ENCODE measurements at regions not wholly inside any gene's neighbourhood (a gene's known extent, or its start where the extent isn't known, plus 50 kb on each side); places are given as distances from the start of the nearest gene placed in this dataset.

DNA sequence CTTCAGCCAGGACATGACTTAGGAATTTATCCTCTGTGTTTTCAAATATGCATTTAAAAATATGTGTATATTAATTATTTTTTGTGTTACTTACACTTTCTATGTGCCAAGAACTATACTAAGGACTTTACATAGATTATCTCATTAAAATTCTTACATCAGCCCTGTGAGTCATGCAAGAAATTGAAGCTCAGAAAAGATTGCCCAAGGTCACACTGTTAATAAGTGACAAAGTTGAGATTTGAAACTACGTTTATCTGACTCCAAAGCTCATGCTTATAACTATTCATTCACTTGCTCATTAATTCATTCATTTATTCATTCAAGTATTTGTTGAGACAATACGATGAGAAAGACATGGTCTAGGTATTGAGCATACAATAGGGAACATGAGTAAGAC lies 62.9 kb upstream of the CHRDL1 start:
- TF ChIP-seq, protein P1, sequence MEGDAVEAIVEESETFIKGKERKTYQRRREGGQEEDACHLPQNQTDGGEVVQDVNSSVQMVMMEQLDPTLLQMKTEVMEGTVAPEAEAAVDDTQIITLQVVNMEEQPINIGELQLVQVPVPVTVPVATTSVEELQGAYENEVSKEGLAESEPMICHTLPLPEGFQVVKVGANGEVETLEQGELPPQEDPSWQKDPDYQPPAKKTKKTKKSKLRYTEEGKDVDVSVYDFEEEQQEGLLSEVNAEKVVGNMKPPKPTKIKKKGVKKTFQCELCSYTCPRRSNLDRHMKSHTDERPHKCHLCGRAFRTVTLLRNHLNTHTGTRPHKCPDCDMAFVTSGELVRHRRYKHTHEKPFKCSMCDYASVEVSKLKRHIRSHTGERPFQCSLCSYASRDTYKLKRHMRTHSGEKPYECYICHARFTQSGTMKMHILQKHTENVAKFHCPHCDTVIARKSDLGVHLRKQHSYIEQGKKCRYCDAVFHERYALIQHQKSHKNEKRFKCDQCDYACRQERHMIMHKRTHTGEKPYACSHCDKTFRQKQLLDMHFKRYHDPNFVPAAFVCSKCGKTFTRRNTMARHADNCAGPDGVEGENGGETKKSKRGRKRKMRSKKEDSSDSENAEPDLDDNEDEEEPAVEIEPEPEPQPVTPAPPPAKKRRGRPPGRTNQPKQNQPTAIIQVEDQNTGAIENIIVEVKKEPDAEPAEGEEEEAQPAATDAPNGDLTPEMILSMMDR (IDR thresholded peaks at IDR 0.05 in 2 of 3, conservative IDR thresholded peaks at IDR 0.05 in 1 of 3; ENCODE audit: control insufficient read depth in 2 of 3, extremely low read depth in 1 of 3, insufficient read depth in 1 of 3, low read depth in 3 of 3, low read length in 3 of 3), result no peak
- TF ChIP-seq SMAD1 (IDR thresholded peaks at IDR 0.05; ENCODE audit: low read depth, partially characterized antibody), result no peak
- no peak for TF ChIP-seq FOXK2 (IDR thresholded peaks at IDR 0.05)
- no peak for TF ChIP-seq SMC3 (IDR thresholded peaks at IDR 0.05; ENCODE audit: borderline replicate concordance, low read length)
- TF ChIP-seq MXI1 (IDR thresholded peaks at IDR 0.05; ENCODE audit: low read depth, low read length), result no peak
- TF ChIP-seq POLR2AphosphoS5 (IDR thresholded peaks at IDR 0.05; ENCODE audit: low read length), result no peak
- no peak for TF ChIP-seq NR2C1 (IDR thresholded peaks at IDR 0.05)
- TF ChIP-seq NFXL1 (IDR thresholded peaks at IDR 0.05; ENCODE audit: borderline replicate concordance), result no peak
- no peak for TF ChIP-seq POLR2A (IDR thresholded peaks at IDR 0.05; ENCODE audit: low read depth, low read length)
- TF ChIP-seq, protein P2, sequence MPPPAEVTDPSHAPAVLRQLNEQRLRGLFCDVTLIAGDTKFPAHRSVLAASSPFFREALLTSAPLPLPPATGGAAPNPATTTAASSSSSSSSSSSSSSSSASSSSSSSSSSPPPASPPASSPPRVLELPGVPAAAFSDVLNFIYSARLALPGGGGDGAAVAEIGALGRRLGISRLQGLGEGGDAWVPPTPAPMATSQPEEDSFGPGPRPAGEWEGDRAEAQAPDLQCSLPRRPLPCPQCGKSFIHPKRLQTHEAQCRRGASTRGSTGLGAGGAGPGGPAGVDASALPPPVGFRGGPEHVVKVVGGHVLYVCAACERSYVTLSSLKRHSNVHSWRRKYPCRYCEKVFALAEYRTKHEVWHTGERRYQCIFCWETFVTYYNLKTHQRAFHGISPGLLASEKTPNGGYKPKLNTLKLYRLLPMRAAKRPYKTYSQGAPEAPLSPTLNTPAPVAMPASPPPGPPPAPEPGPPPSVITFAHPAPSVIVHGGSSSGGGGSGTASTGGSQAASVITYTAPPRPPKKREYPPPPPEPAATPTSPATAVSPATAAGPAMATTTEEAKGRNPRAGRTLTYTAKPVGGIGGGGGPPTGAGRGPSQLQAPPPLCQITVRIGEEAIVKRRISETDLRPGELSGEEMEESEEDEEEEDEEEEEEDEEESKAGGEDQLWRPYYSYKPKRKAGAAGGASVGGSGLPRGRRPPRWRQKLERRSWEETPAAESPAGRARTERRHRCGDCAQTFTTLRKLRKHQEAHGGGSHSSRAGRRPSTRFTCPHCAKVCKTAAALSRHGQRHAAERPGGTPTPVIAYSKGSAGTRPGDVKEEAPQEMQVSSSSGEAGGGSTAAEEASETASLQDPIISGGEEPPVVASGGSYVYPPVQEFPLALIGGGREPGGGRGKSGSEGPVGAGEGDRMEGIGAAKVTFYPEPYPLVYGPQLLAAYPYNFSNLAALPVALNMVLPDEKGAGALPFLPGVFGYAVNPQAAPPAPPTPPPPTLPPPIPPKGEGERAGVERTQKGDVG (CRISPR knock-in tag; IDR thresholded peaks at IDR 0.05), result no peak
- TF ChIP-seq RBBP5 (conservative IDR thresholded peaks at IDR 0.05), result no peak
- TF ChIP-seq SPI1 (IDR thresholded peaks at IDR 0.05; ENCODE audit: borderline replicate concordance, insufficient read depth, low read depth, low read length), result no peak
- TF ChIP-seq IKZF1 (conservative IDR thresholded peaks at IDR 0.05), result no peak
- no peak for TF ChIP-seq EP300 (IDR thresholded peaks at IDR 0.05; ENCODE audit: borderline replicate concordance in 1 of 2, control insufficient read depth in 1 of 2, low read depth in 2 of 2, low read length in 2 of 2)
